ENCODE measurements at regions not wholly inside any gene's neighbourhood (a gene's known extent, or its start where the extent isn't known, plus 50 kb on each side); places are given as distances from the start of the nearest gene placed in this dataset.

DNA sequence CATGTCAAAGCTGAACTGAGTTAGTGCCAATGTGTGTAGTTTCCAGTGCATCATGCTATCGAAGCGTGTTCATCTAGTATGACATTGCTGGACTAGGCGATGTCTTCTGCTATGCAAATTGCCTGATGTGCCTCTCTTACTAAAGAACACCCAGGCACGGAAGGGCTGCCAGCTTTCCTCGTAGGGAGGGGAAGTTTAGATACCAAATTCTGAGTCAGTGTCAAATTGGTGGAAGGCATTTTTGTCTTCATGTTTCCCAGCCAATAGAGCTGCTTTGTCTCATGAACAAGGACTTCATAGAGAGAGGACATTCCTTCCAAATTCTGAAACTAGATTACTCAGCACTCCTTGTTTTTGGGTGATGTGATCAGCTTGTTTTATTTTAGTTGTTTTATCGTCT lies 320.1 kb downstream of the BTBD3 start:
- H3K79me2 ChIP-seq (ENCODE audit: insufficient read depth, low read length), result no peaks in the 10 kb centered on the region
- no peak overlapping the region for H3K9ac ChIP-seq (ENCODE audit: low read length)
- H3K36me3 ChIP-seq (ENCODE audit: low read length), result no peaks in the 10 kb centered on the region
- H3K4me2 ChIP-seq (ENCODE audit: low read depth, low read length, poor library complexity, severe bottlenecking), result no peak overlapping the region
- no peaks in the 10 kb centered on the region for H3K27me3 ChIP-seq (ENCODE audit: low read length)
- H3K27ac ChIP-seq (ENCODE audit: low read depth, low read length), result no peak overlapping the region
- peaks cover 3% of the 10 kb centered on the region; the same call in 1 of the 2 replicates for H3K9me3 ChIP-seq (ENCODE audit: insufficient read depth, low read length)
- H3F3A ChIP-seq (ENCODE audit: insufficient read depth), result no peaks in the 10 kb centered on the region
- H3K9me2 ChIP-seq (replicated peaks; ENCODE audit: insufficient read depth, low read length), result no peaks in the 10 kb centered on the region
- no peaks in the 10 kb centered on the region for H4K20me1 ChIP-seq (ENCODE audit: low read depth, low read length)
- TF ChIP-seq CTCF (IDR thresholded peaks at IDR 0.05; ENCODE audit: insufficient read depth, low read length, poor library complexity, severe bottlenecking) (no peak), EZH2phosphoT487 (conservative IDR thresholded peaks at IDR 0.05; ENCODE audit: low read length) (no peak)
- no peak overlapping the region for H3K4me3 ChIP-seq (ENCODE audit: insufficient read depth, low read length, poor library complexity, severe bottlenecking)
- H2AFZ ChIP-seq (ENCODE audit: low read depth, low read length, severe bottlenecking), result no peak overlapping the region

DNA sequence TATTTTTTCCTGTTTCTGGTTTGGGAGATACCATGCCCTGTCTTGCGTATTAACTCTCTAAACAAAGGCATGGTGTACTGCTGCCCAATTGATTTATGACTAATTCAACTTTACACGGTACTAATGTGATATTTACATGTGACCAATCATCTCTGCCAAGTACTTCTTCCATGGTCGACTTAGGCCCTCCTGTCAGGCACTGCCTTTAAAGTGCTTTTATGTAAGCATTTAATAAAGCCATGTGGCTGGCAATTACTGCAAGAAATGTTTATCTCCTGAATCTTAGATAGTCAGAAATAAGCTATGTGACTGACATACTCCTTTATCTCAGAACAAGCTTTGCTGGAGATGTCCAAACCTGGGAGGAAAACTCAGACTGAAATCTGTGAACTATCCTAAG lies 323.4 kb downstream of the BTBD3 start:
- Histone ChIP-seq H4K20me1 (ENCODE audit: low read depth, low read length) (no peaks in the 10 kb centered on the region), H3K4me2 (ENCODE audit: low read depth, low read length, poor library complexity, severe bottlenecking) (no peak overlapping the region), H3K9me3 (ENCODE audit: insufficient read depth, low read length) (peaks cover 3% of the 10 kb centered on the region; the same call in 1 of the 2 replicates), H3K9me2 (replicated peaks; ENCODE audit: insufficient read depth, low read length) (no peaks in the 10 kb centered on the region), H3K4me3 (ENCODE audit: insufficient read depth, low read length, poor library complexity, severe bottlenecking) (no peak overlapping the region), H3K9ac (ENCODE audit: low read length) (no peak overlapping the region), H3K27ac (ENCODE audit: low read depth, low read length) (no peak overlapping the region), H3F3A (ENCODE audit: insufficient read depth) (no peaks in the 10 kb centered on the region), H3K79me2 (ENCODE audit: insufficient read depth, low read length) (no peaks in the 10 kb centered on the region), H3K27me3 (ENCODE audit: low read length) (no peaks in the 10 kb centered on the region), H2AFZ (ENCODE audit: low read depth, low read length, severe bottlenecking) (no peak overlapping the region), H3K36me3 (ENCODE audit: low read length) (no peaks in the 10 kb centered on the region)
- TF ChIP-seq EZH2phosphoT487 (conservative IDR thresholded peaks at IDR 0.05; ENCODE audit: low read length) (no peak), CTCF (IDR thresholded peaks at IDR 0.05; ENCODE audit: insufficient read depth, low read length, poor library complexity, severe bottlenecking) (no peak)

GRCh38 chr20:12243327-12243726 lies 325.6 kb downstream of the BTBD3 start:
- Histone ChIP-seq H3K9me3 (ENCODE audit: insufficient read depth, low read length) (peaks cover 3% of the 10 kb centered on the region; the same call in 1 of the 2 replicates), H3F3A (ENCODE audit: insufficient read depth) (no peaks in the 10 kb centered on the region), H3K79me2 (ENCODE audit: insufficient read depth, low read length) (no peaks in the 10 kb centered on the region), H2AFZ (ENCODE audit: low read depth, low read length, severe bottlenecking) (no peak overlapping the region), H3K27ac (ENCODE audit: low read depth, low read length) (no peak overlapping the region), H3K27me3 (ENCODE audit: low read length) (no peaks in the 10 kb centered on the region), H3K4me2 (ENCODE audit: low read depth, low read length, poor library complexity, severe bottlenecking) (no peak overlapping the region), H4K20me1 (ENCODE audit: low read depth, low read length) (no peaks in the 10 kb centered on the region), H3K4me3 (ENCODE audit: insufficient read depth, low read length, poor library complexity, severe bottlenecking) (no peak overlapping the region), H3K9ac (ENCODE audit: low read length) (no peak overlapping the region), H3K36me3 (ENCODE audit: low read length) (no peaks in the 10 kb centered on the region), H3K9me2 (replicated peaks; ENCODE audit: insufficient read depth, low read length) (no peaks in the 10 kb centered on the region)
- TF ChIP-seq EZH2phosphoT487 (conservative IDR thresholded peaks at IDR 0.05; ENCODE audit: low read length) (no peak), CTCF (IDR thresholded peaks at IDR 0.05; ENCODE audit: insufficient read depth, low read length, poor library complexity, severe bottlenecking) (no peak)
